ENCODE measurements at regions not wholly inside any gene's neighbourhood (a gene's known extent, or its start where the extent isn't known, plus 50 kb on each side); places are given as distances from the start of the nearest gene placed in this dataset.
"Not testable (repeated sequence)": the region's sequence is repeated elsewhere in the genome, so short reads cannot be mapped to it uniquely, and the experiment has no call there.

GRCh38 chr9:104368318-104368717, 135.7 kb upstream of the OR13F1 start:
- H3K36me3 ChIP-seq (replicated peaks in 1 of 2; ENCODE audit: control insufficient read depth in 1 of 2, insufficient read depth in 2 of 2, low read length in 2 of 2); FAIRE-seq; H3K4me2 ChIP-seq (ENCODE audit: low read depth, low read length); H3K4me3 ChIP-seq (replicated peaks in 1 of 3; ENCODE audit: insufficient read depth in 1 of 3, low read depth in 2 of 3, low read length in 3 of 3); POLR2A ChIA-PET; intact Hi-C loops (cut with micrococcal nuclease; ENCODE audit: unreplicated experiment); H3K9ac ChIP-seq (ENCODE audit: insufficient read depth, low read depth, low read length); H3K79me2 ChIP-seq (ENCODE audit: insufficient read depth, low read length); in situ Hi-C loops (cut with HindIII; ENCODE audit: extremely low pct_ligation_motif_present, low pct_unique_long_range_greater_than_20kb); H3K27me3 ChIP-seq (ENCODE audit: control insufficient read depth in 1 of 2, insufficient read depth in 2 of 2, low read length in 2 of 2); BruUV-seq (replicated peaks); H3K4me1 ChIP-seq (ENCODE audit: insufficient read depth, low read length); H4K20me1 ChIP-seq (ENCODE audit: insufficient read depth, low read length); H2AFZ ChIP-seq (ENCODE audit: low read length); CTCF ChIA-PET (ENCODE audit: low intra/inter-chr PET ratio, low total read pairs); H3K27ac ChIP-seq (ENCODE audit: extremely low read length, insufficient read depth, low read length); DNase-seq (ENCODE audit: low spot score); H3K9me3 ChIP-seq (ENCODE audit: low read length); ATAC-seq: not testable (repeated sequence)
- WGBS (ENCODE audit: low lambda C conversion rate): 27% methylated on average over 3 of the region's 3 CpGs

GRCh38 chr9:104374711-104375110, 129.4 kb upstream of the OR13F1 start:
- Histone ChIP-seq H3K4me3 (replicated peaks in 1 of 3; ENCODE audit: insufficient read depth in 1 of 3, low read depth in 2 of 3, low read length in 3 of 3) (no peak overlapping the region), H3K4me1 (ENCODE audit: insufficient read depth, low read length) (no peaks in the 10 kb centered on the region), H3K36me3 (replicated peaks in 1 of 2; ENCODE audit: control insufficient read depth in 1 of 2, insufficient read depth in 2 of 2, low read length in 2 of 2) (no peaks in the 10 kb centered on the region), H3K4me2 (ENCODE audit: low read depth, low read length) (no peak overlapping the region), H4K20me1 (ENCODE audit: insufficient read depth, low read length) (no peaks in the 10 kb centered on the region), H3K27ac (ENCODE audit: extremely low read length, insufficient read depth, low read length) (no peak overlapping the region), H2AFZ (ENCODE audit: low read length) (no peak overlapping the region), H3K9me3 (ENCODE audit: low read length) (no peaks in the 10 kb centered on the region), H3K9ac (ENCODE audit: insufficient read depth, low read depth, low read length) (no peak overlapping the region), H3K27me3 (ENCODE audit: control insufficient read depth in 1 of 2, insufficient read depth in 2 of 2, low read length in 2 of 2) (peaks cover 0 to 1% of the 10 kb centered on the region in 2 experiments; a peak in 2 of 5 replicates), H3K79me2 (ENCODE audit: insufficient read depth, low read length) (no peaks in the 10 kb centered on the region)
- in situ Hi-C loops (cut with HindIII; ENCODE audit: extremely low pct_ligation_motif_present, low pct_unique_long_range_greater_than_20kb) (no loop called here), intact Hi-C loops (cut with micrococcal nuclease; ENCODE audit: unreplicated experiment) (no loop called here)
- FAIRE-seq (no peak), ATAC-seq (no peak), DNase-seq (ENCODE audit: low spot score) (no peak)
- POLR2A ChIA-PET: no interaction called here
- CTCF ChIA-PET (ENCODE audit: low intra/inter-chr PET ratio, low total read pairs): no interaction called here
- no TSS peak for BruUV-seq (replicated peaks)
- TF ChIP-seq ARHGAP35 (CRISPR knock-in tag; IDR thresholded peaks at IDR 0.05; ENCODE audit: borderline replicate concordance): no peak
- no peak for TF ChIP-seq ZNF256 (CRISPR knock-in tag; conservative IDR thresholded peaks at IDR 0.05)
- TF ChIP-seq ZNF343 (CRISPR knock-in tag; IDR thresholded peaks at IDR 0.05): no peak
- TF ChIP-seq TFAP4 (IDR thresholded peaks at IDR 0.05; ENCODE audit: borderline replicate concordance, low read depth): no peak
- no peak for TF ChIP-seq HOXA9 (CRISPR knock-in tag; IDR thresholded peaks at IDR 0.05; ENCODE audit: borderline replicate concordance)
- no peak for TF ChIP-seq ZNF513 (CRISPR knock-in tag; conservative IDR thresholded peaks at IDR 0.05)
- no peak for TF ChIP-seq ETV6 (CRISPR knock-in tag; conservative IDR thresholded peaks at IDR 0.05)
- TF ChIP-seq ZNF138 (CRISPR knock-in tag; IDR thresholded peaks at IDR 0.05; ENCODE audit: low read depth): no peak
- TF ChIP-seq GTF3A (CRISPR knock-in tag; conservative IDR thresholded peaks at IDR 0.05): no peak
- no peak for TF ChIP-seq ZNF460 (CRISPR knock-in tag; IDR thresholded peaks at IDR 0.05; ENCODE audit: borderline replicate concordance)
- TF ChIP-seq CTCF (CRISPR knock-in tag; IDR thresholded peaks at IDR 0.05): no peak
- no peak for TF ChIP-seq ZNF674 (CRISPR knock-in tag; IDR thresholded peaks at IDR 0.05; ENCODE audit: low read depth)
- no peak for TF ChIP-seq ZSCAN5A (CRISPR knock-in tag; IDR thresholded peaks at IDR 0.05; ENCODE audit: borderline replicate concordance)
- 11% methylated on average over 3 of the region's 3 CpGs for WGBS (ENCODE audit: low lambda C conversion rate)
